Cardiac fibroblast (primary cell): ENCODE measurements at regions not wholly inside any gene's neighbourhood (a gene's known extent, or its start where the extent isn't known, plus 50 kb on each side); places are given as distances from the start of the nearest gene placed in this dataset.

Source experiments
- DNase-seq, 2 donors: peaks; one replicate each; pipeline versions ENCODE4 v3.0.0 to v3.0.0-alpha.2; 2010; ENCODE audit warnings: low read depth in 2 of 2
- H3K4me3 ChIP-seq, 2 donors: replicated peaks in 1 of 2; 1 replicate in 1 of 2; 2 replicates in 1 of 2; pipeline ENCODE4 v1.5.1; 2011; ENCODE audit warnings: low read depth in 2 of 2, low read length in 2 of 2, mild to moderate bottlenecking in 2 of 2, moderate library complexity in 1 of 2
- TF ChIP-seq, protein P1 (sequence below): IDR thresholded peaks from one replicate; pipeline ENCODE4 v1.5.1; 2011; ENCODE audit warnings: low read depth, mild to moderate bottlenecking, low read length, inconsistent platforms

DNA sequence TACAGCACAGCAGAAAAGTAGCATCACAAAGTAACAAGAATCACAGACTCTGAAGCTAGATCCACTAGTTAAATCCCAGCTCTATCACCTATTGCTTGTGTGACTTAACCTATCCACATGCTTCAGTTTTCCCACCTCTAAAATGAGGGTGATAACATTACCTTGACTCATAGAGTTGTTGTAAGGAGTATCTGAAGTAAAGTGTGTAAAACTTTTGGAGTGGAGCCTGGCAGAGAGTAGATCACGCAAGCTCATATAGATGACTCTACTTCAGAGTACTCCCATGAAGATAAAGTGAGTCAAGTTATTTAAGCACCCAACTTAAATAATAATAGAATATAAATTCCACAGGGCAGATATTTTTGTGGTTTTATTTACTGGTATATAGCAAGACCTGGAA, 94.5 kb upstream of the FER start:
- no peak for DNase-seq
- H3K4me3 ChIP-seq, result no peak overlapping the region
- TF ChIP-seq, protein P1, sequence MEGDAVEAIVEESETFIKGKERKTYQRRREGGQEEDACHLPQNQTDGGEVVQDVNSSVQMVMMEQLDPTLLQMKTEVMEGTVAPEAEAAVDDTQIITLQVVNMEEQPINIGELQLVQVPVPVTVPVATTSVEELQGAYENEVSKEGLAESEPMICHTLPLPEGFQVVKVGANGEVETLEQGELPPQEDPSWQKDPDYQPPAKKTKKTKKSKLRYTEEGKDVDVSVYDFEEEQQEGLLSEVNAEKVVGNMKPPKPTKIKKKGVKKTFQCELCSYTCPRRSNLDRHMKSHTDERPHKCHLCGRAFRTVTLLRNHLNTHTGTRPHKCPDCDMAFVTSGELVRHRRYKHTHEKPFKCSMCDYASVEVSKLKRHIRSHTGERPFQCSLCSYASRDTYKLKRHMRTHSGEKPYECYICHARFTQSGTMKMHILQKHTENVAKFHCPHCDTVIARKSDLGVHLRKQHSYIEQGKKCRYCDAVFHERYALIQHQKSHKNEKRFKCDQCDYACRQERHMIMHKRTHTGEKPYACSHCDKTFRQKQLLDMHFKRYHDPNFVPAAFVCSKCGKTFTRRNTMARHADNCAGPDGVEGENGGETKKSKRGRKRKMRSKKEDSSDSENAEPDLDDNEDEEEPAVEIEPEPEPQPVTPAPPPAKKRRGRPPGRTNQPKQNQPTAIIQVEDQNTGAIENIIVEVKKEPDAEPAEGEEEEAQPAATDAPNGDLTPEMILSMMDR, result no peak

GRCh38 chr5:108650997-108651396, 96.7 kb upstream of the FER start:
- H3K4me3 ChIP-seq, result no peak overlapping the region
- TF ChIP-seq, protein P1, result no peak
- peak in 1 of 2 donors; percentile 92 for DNase-seq

DNA sequence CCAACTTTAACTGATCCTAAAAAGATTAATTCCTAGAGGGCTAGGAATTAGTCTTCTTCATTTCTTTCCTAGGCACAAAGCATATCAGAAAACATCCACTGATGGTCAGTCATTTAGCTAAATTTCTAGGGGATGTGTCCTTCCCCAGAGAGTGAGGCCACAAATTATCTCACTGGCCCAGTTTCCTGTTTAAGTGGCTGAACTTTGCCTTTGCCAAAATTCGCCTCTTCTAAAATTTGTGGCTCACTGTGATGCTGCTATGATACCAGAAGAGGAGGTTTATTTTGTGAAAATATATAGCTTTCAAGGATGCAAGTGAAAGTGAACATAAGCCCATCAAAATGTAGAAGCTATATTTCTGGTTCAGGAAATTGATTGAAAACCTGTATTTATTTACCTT, 98.1 kb upstream of the FER start:
- TF ChIP-seq, protein P1, result no peak
- no peak overlapping the region for H3K4me3 ChIP-seq

DNA sequence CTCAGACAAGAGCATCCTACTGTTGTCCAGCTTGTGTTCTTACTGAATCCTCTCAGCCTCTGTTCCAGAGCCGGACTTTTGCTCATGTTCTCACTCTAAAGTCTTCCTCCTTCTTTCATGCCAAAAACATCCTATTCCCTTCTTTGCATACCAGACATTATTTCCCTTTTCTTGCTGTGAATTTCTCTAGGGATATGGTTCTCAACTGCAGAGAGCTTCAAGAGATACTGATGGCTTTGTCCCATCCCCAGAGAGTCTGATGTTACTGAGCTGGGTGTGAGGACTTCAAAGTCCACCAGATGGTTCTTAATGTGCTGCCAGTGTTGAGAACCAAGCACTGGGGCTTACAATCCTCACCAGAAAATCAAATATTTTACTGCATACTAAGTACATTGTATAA, 98.6 kb upstream of the FER start:
- no peak for DNase-seq
- no peak overlapping the region for H3K4me3 ChIP-seq
- TF ChIP-seq, protein P1, result no peak

More for the DNA sequence above, 98.1 kb upstream of the FER start:
- DNase-seq, result no peak

- H3K4me3 ChIP-seq, result no peak overlapping the region
- TF ChIP-seq, protein P1, result peak; percentile 93
- DNase-seq, result peak; percentile 81 to 84
Measured at GRCh38 chr5:108642170-108642906, 105.4 kb upstream of the FER start.

DNA sequence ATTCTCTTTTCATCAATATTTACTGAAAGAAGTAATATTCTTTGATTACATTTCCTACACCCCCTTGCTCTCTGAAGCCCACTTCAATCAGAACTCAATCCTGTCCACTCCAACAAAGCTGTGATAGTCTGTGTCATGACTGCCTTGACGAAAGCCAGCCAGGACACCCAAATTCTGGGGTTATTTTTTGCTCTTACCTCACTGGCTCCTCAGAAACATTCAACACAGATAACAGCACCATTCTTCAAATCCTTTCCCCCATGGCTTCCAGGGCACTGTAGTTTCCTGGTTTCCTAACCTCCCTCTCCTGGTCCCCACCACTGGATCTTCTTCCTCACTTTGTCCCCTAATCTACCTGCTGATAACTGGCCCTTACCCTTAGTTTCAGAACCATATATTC, 106.1 kb upstream of the FER start:
- no peak overlapping the region for H3K4me3 ChIP-seq
- TF ChIP-seq, protein P1, result no peak
- no peak for DNase-seq

- peak; percentile 20 to 41 for DNase-seq
- H3K4me3 ChIP-seq, result no peak overlapping the region
- TF ChIP-seq, protein P1, result no peak
Measured at GRCh38 chr5:108639366-108639765, 108.3 kb upstream of the FER start.
